K562 (cell line): ENCODE measurements at regions not wholly inside any gene's neighbourhood (a gene's known extent, or its start where the extent isn't known, plus 50 kb on each side); places are given as distances from the start of the nearest gene placed in this dataset.

Source experiments
- EZH2 ChIP-seq: IDR thresholded peaks from 2 replicates; pipeline ENCODE4 v1.6.1; 2012; ENCODE audit warnings: low read depth, mild to moderate bottlenecking, inconsistent platforms, low read length, borderline replicate concordance
- SP2 ChIP-seq: IDR thresholded peaks from 2 replicates; pipeline ENCODE4 v1.6.1; 2011; ENCODE audit warnings: mild to moderate bottlenecking, low read depth, low read length, moderate library complexity; ENCODE audit not compliant: poor library complexity, severe bottlenecking; ENCODE audit errors: extremely low read depth
- U2AF2 ChIP-seq: fragments of 200-400 bp; formaldehyde crosslinking; optimal IDR thresholded peaks from 2 replicates; pipeline ENCODE3; 2017; ENCODE audit warnings: low read depth, mild to moderate bottlenecking, low read length
- ZNF274 ChIP-seq: IDR thresholded peaks from 2 replicates; pipeline ENCODE4 v1.6.1; 2011; ENCODE audit warnings: low read depth, mild to moderate bottlenecking, low read length, moderate library complexity, borderline replicate concordance

DNA sequence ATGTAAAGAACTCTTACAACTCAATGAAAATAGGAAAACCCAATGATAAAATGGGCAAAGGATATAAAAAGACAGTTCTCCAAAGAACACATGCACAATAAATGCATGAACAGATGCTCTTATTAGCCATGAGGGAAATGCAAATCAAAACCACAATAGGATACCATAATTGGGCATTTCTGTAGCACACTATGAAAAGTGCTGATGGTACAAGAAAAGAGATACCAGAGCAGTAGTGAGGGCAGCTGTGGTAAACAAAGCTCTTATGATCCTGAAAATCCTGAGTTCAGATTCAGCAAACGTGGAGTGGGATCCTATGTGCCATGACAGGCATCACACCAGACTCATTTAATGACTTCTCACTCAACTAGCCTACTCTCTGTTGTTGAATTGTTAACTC is 96.7 kb upstream of the SLC25A13 start:
- TF ChIP-seq ZNF274 (no peak), EZH2 (no peak), U2AF2 (no peak), SP2 (no peak)
